ENCODE measurements at regions not wholly inside any gene's neighbourhood (a gene's known extent, or its start where the extent isn't known, plus 50 kb on each side); places are given as distances from the start of the nearest gene placed in this dataset.

GRCh38 chr18:22609642-22610041, 191.9 kb upstream of the CTAGE1 start:
- no peak for DNase-seq (ENCODE audit: low read depth)
- no peak for TF ChIP-seq CTCF (IDR thresholded peaks at IDR 0.05; ENCODE audit: low read depth, low read length, missing control alignments)
- H3K4me3 ChIP-seq (ENCODE audit: low read depth, low read length), result no peak overlapping the region

GRCh38 chr18:22613058-22613690, 195.5 kb upstream of the CTAGE1 start:
- no peak for DNase-seq (ENCODE audit: low read depth)
- no peak for TF ChIP-seq CTCF (IDR thresholded peaks at IDR 0.05; ENCODE audit: low read depth, low read length, missing control alignments)
- H3K4me3 ChIP-seq (ENCODE audit: low read depth, low read length), result no peak overlapping the region

GRCh38 chr18:22613788-22614187, 196.1 kb upstream of the CTAGE1 start:
- TF ChIP-seq CTCF (IDR thresholded peaks at IDR 0.05; ENCODE audit: low read depth, low read length, missing control alignments), result no peak
- no peak overlapping the region for H3K4me3 ChIP-seq (ENCODE audit: low read depth, low read length)

GRCh38 chr18:22623513-22623912, 205.8 kb upstream of the CTAGE1 start:
- TF ChIP-seq CTCF (IDR thresholded peaks at IDR 0.05; ENCODE audit: low read depth, low read length, missing control alignments), result no peak
- DNase-seq (ENCODE audit: low read depth), result no peak
- no peak overlapping the region for H3K4me3 ChIP-seq (ENCODE audit: low read depth, low read length)

More at GRCh38 chr18:22613788-22614187, 196.1 kb upstream of the CTAGE1 start:
- no peak for DNase-seq (ENCODE audit: low read depth)

GRCh38 chr18:22624176-22624575, 206.5 kb upstream of the CTAGE1 start:
- H3K4me3 ChIP-seq (ENCODE audit: low read depth, low read length), result no peak overlapping the region
- no peak for DNase-seq (ENCODE audit: low read depth)
- no peak for TF ChIP-seq CTCF (IDR thresholded peaks at IDR 0.05; ENCODE audit: low read depth, low read length, missing control alignments)

- no peak for DNase-seq (ENCODE audit: low read depth)
- H3K4me3 ChIP-seq (ENCODE audit: low read depth, low read length), result no peak overlapping the region
- no peak for TF ChIP-seq CTCF (IDR thresholded peaks at IDR 0.05; ENCODE audit: low read depth, low read length, missing control alignments)
Measured at GRCh38 chr18:22625406-22625805, 207.7 kb upstream of the CTAGE1 start.

GRCh38 chr18:22626771-22627170, 209.1 kb upstream of the CTAGE1 start:
- no peak for DNase-seq (ENCODE audit: low read depth)
- no peak for TF ChIP-seq CTCF (IDR thresholded peaks at IDR 0.05; ENCODE audit: low read depth, low read length, missing control alignments)
- no peak overlapping the region for H3K4me3 ChIP-seq (ENCODE audit: low read depth, low read length)

Data from GM12864 (cell line).